CD4-positive, alpha-beta memory T cell (primary cell): ENCODE measurements at regions not wholly inside any gene's neighbourhood (a gene's known extent, or its start where the extent isn't known, plus 50 kb on each side); places are given as distances from the start of the nearest gene placed in this dataset.

Source experiments
- CTCF ChIA-PET: fragments of 350-600 bp; sonication (Branson Sonifier 250); formaldehyde crosslinking; loops from one replicate; lab custom pipeline; 2021; ENCODE audit warnings: inconsistent platforms; ENCODE audit not compliant: partially characterized antibody; lab: Charles Lee
- POLR2A ChIA-PET: fragments of 350-600 bp; sonication (Branson Sonifier 250); formaldehyde crosslinking; loops from one replicate; lab custom pipeline; 2021; ENCODE audit not compliant: partially characterized antibody; lab: Charles Lee
- DNase-seq, 5 donors: peaks; one replicate each; pipeline versions ENCODE4 v3.0.0 to v3.0.0-alpha.2; 2020 to 2022; ENCODE audit warnings: mixed read lengths in 1 of 5
- H3K27ac ChIP-seq: one replicate; pipeline ENCODE4 v1.7.0; 2013; ENCODE audit warnings: low read depth, low read length
- H3K27me3 ChIP-seq: 2 replicates; pipeline ENCODE4 v1.7.0; 2013; ENCODE audit warnings: mild to moderate bottlenecking, low read length, moderate library complexity; ENCODE audit not compliant: insufficient read depth
- H3K36me3 ChIP-seq: 2 replicates; pipeline ENCODE4 v1.7.0; 2013; ENCODE audit warnings: mild to moderate bottlenecking, low read length, moderate library complexity; ENCODE audit not compliant: insufficient read depth
- H3K4me1 ChIP-seq: 2 replicates; pipeline ENCODE4 v1.7.0; 2013; ENCODE audit warnings: mild to moderate bottlenecking, low read length, moderate library complexity; ENCODE audit not compliant: insufficient read depth
- H3K4me3 ChIP-seq, 2 donors: one replicate each; pipeline ENCODE4 v1.7.0; 2013; ENCODE audit warnings: low read length in 2 of 2, mild to moderate bottlenecking in 1 of 2
- H3K9me3 ChIP-seq, 2 donors: one replicate each; pipeline ENCODE4 v1.7.0; 2013; ENCODE audit warnings: low read length in 2 of 2, control low read depth in 1 of 2; ENCODE audit not compliant: control insufficient read depth in 1 of 2
- H3K27ac Mint-ChIP-seq, 7 donors: one replicate each; pipeline ENCODE4 v1.8.0; 2020 to 2021; ENCODE audit warnings: mixed read lengths in 7 of 7, mild to moderate bottlenecking in 6 of 7, inconsistent platforms in 3 of 7, moderate library complexity in 3 of 7
- H3K27me3 Mint-ChIP-seq, 2 donors: one replicate each; pipeline ENCODE4 v1.8.0; 2020 to 2021; ENCODE audit warnings: mixed read lengths in 2 of 2
- H3K36me3 Mint-ChIP-seq, 2 donors: one replicate each; pipeline ENCODE4 v1.8.0; 2020 to 2021; ENCODE audit warnings: mixed read lengths in 2 of 2, inconsistent platforms in 1 of 2, mild to moderate bottlenecking in 1 of 2
- H3K4me1 Mint-ChIP-seq, 4 donors: one replicate each; pipeline ENCODE4 v1.8.0; 2020 to 2021; ENCODE audit warnings: mixed read lengths in 4 of 4, mild to moderate bottlenecking in 1 of 4
- H3K4me3 Mint-ChIP-seq, 8 donors: one replicate each; pipeline ENCODE4 v1.8.0; 2020 to 2021; ENCODE audit warnings: mixed read lengths in 8 of 8, mild to moderate bottlenecking in 7 of 8, moderate library complexity in 6 of 8, inconsistent platforms in 3 of 8
- H3K9me3 Mint-ChIP-seq, 8 donors: one replicate each; pipeline ENCODE4 v1.8.0; 2020 to 2021; ENCODE audit warnings: mixed read lengths in 8 of 8, mild to moderate bottlenecking in 5 of 8, inconsistent platforms in 3 of 8, moderate library complexity in 1 of 8
- intact Hi-C: fragments of 100-400 bp; cut with micrococcal nuclease; formaldehyde crosslinking; loops from one replicate; pipeline ENCODE4 v1.15.1; 2023

DNA sequence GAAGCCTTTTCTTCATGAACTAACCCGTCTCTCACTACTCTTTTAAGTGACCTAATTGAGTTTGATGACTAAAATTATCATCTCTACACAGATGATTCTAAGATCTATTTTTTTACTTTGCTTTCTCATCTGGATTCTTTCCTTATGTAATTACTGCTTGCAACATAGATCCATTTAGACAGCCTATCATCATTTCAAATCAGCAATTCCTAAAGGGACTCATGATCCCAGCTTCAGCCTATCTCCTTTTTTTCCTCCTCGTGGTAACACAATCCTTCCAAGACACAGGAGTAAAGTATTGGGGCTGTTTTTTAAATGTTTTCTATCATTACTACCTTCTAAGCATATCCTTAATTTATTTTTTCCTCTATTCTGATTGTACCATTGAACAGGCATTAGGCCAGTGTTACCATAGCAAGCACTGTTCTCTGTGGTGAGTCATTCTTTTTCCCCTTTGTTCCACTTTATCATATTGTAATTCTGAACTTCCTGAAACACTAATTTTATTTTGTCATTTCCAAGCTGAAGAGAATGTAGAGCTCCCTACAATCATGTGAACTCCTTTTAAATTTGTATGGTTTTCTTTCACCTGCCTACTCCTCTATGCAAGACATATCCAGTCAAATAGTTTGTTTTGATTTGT, 190.4 kb upstream of the FAR2 start:
- no peak for DNase-seq
- ChIA-PET POLR2A (no interaction called here), CTCF (no interaction called here)
- Histone ChIP-seq H3K36me3 (no peaks in the 10 kb centered on the region), H3K9me3 (no peaks in the 10 kb centered on the region), H3K4me3 (no peak overlapping the region), H3K4me1 (no peaks in the 10 kb centered on the region), H3K27ac (no peak overlapping the region), H3K27me3 (no peaks in the 10 kb centered on the region)
- Mint-ChIP-seq H3K9me3 (peaks cover 0 to 2% (median 0%) of the 10 kb centered on the region in 8 donors), H3K27me3 (peaks cover 1 to 6% of the 10 kb centered on the region in 2 donors), H3K4me1 (peaks cover 0 to under 1% (median 0%) of the 10 kb centered on the region in 4 donors), H3K4me3 (no peak overlapping the region), H3K27ac (no peak overlapping the region), H3K36me3 (no peaks in the 10 kb centered on the region)
- intact Hi-C loops: no loop called here

DNA sequence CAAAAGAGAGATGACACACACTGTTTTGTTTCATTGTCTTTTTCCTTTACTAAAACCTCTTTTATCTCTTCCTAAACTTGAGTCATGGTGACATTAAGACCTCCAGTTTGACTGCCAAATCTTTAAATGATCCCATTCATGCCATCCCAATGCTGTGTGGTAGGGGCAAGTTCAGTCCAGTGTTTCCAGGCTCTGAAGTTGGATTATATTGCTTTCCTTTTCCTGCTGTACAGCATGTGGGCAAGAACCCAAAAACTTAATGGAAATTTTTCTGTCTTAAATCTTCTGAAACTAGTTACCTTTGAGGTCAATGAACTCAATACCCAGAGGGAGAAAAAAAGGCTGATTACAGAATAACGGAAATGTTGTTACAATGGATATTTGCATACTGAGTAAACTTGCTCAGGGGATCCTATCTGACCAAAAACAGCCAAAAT, 187.1 kb upstream of the FAR2 start:
- H3K27me3 Mint-ChIP-seq: peaks cover 1 to 5% of the 10 kb centered on the region in 2 donors
- Histone ChIP-seq H3K27ac (no peak overlapping the region), H3K4me1 (no peaks in the 10 kb centered on the region), H3K27me3 (no peaks in the 10 kb centered on the region), H3K4me3 (no peak overlapping the region), H3K9me3 (no peaks in the 10 kb centered on the region), H3K36me3 (no peaks in the 10 kb centered on the region)
- no peaks in the 10 kb centered on the region for H3K4me1 Mint-ChIP-seq
- peaks cover 0 to 2% (median 0%) of the 10 kb centered on the region in 8 donors for H3K9me3 Mint-ChIP-seq
- ChIA-PET POLR2A (no interaction called here), CTCF (no interaction called here)
- no peaks in the 10 kb centered on the region for H3K36me3 Mint-ChIP-seq
- H3K27ac Mint-ChIP-seq: no peak overlapping the region
- intact Hi-C loops: no loop called here
- no peak overlapping the region for H3K4me3 Mint-ChIP-seq
- DNase-seq: no peak

DNA sequence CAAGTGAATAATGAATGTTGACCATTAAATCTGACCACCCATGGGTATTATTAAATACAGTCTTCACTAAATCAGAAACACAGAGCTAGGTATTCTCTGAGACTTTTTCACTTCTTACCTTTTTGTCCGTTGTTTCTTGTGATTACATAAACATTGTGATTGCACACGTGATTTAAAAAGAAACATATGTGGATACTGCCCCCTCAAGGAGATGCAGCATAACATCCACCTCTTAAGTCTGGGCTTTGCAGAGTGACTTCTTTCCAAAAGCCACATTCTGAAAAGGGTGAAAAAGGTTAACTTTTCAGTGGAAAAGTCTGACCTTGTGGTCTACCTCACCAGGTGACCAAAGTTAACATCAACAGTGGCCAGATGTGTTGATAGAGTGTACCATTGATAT, 185.5 kb upstream of the FAR2 start:
- CTCF ChIA-PET: no interaction called here
- Mint-ChIP-seq H3K27me3 (peaks cover 1 to 5% of the 10 kb centered on the region in 2 donors), H3K36me3 (no peaks in the 10 kb centered on the region), H3K4me3 (no peak overlapping the region), H3K4me1 (no peaks in the 10 kb centered on the region), H3K27ac (no peak overlapping the region), H3K9me3 (peaks cover 0 to 2% (median 0%) of the 10 kb centered on the region in 8 donors)
- Histone ChIP-seq H3K4me1 (no peaks in the 10 kb centered on the region), H3K36me3 (no peaks in the 10 kb centered on the region), H3K27me3 (no peaks in the 10 kb centered on the region), H3K4me3 (no peak overlapping the region), H3K27ac (no peak overlapping the region), H3K9me3 (no peaks in the 10 kb centered on the region)
- no peak for DNase-seq
- intact Hi-C loops: no loop called here
- POLR2A ChIA-PET: no interaction called here

DNA sequence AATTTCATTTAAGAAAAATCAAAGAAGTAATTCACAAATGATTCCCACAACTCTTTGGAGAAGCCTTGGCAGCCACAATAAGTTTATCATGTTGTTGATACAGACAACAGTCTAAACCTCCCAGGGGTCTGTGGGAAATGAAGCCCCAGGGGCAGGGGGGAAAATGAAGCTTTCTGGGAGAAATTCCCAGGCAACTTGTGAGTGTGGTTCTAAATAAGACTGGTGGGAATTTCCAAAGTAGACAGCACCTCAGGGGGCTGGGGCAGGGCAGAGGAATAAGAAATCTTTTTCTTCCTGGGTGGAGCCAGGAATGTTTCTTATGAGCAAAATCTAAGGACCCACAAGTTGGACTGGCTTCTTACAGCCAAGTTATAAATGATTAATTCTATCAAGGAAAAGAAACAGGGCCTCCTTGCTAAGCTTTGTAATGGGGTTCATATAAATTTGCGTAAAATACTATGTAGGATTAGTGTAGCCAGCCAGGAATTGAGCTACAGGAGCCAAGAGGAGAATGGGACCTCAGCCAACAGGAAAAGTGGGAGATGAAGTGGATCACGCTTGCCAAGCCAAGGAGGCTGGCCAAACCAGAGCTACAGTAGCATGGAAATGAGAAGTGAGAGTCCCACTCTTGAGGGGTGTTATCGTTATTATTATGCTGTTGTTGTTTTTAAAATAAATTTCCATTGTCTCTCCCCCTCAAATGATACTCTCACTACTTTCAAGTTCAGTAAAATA, 182.9 kb upstream of the FAR2 start:
- H3K4me3 ChIP-seq: no peak overlapping the region
- Mint-ChIP-seq H3K9me3 (peaks cover 0 to 2% (median 0%) of the 10 kb centered on the region in 8 donors), H3K4me3 (no peak overlapping the region), H3K4me1 (no peaks in the 10 kb centered on the region), H3K36me3 (no peaks in the 10 kb centered on the region), H3K27me3 (peaks cover 0 to 4% of the 10 kb centered on the region in 2 donors), H3K27ac (no peak overlapping the region)
- POLR2A ChIA-PET: no interaction called here
- H3K27ac ChIP-seq: no peak overlapping the region
- CTCF ChIA-PET: no interaction called here
- no peaks in the 10 kb centered on the region for H3K9me3 ChIP-seq
- no peaks in the 10 kb centered on the region for H3K36me3 ChIP-seq
- H3K27me3 ChIP-seq: no peaks in the 10 kb centered on the region
- intact Hi-C loops: no loop called here
- no peaks in the 10 kb centered on the region for H3K4me1 ChIP-seq
- DNase-seq: no peak

DNA sequence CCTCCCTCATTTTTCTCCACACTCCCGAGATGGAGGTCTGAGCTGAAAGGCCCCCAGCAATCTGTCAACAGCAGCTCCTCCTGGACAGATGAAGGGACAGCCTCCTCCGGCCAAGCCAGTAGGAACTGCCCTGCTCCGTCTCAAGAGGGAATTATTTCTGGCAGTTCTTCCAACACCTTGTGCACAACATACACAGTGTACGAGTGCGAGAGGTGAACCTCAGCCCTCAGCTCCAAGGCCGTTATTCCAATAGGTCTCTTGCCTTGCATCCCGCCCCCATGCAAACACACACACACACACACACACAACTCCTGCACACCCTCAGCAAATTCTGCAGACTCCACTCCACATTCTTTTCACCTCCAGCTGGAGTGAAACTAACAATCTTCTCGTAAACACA, 181.7 kb upstream of the FAR2 start:
- Mint-ChIP-seq H3K27me3 (peaks cover 0 to 2% of the 10 kb centered on the region in 2 donors), H3K9me3 (peaks cover 0 to 2% (median 0%) of the 10 kb centered on the region in 8 donors), H3K27ac (no peak overlapping the region), H3K36me3 (no peaks in the 10 kb centered on the region), H3K4me3 (no peak overlapping the region), H3K4me1 (no peaks in the 10 kb centered on the region)
- H3K4me3 ChIP-seq: no peak overlapping the region
- DNase-seq: no peak
- H3K4me1 ChIP-seq: no peaks in the 10 kb centered on the region
- H3K27me3 ChIP-seq: no peaks in the 10 kb centered on the region
- H3K36me3 ChIP-seq: no peaks in the 10 kb centered on the region
- intact Hi-C loops: no loop called here
- POLR2A ChIA-PET: no interaction called here
- H3K9me3 ChIP-seq: no peaks in the 10 kb centered on the region
- no peak overlapping the region for H3K27ac ChIP-seq
- CTCF ChIA-PET: no interaction called here

DNA sequence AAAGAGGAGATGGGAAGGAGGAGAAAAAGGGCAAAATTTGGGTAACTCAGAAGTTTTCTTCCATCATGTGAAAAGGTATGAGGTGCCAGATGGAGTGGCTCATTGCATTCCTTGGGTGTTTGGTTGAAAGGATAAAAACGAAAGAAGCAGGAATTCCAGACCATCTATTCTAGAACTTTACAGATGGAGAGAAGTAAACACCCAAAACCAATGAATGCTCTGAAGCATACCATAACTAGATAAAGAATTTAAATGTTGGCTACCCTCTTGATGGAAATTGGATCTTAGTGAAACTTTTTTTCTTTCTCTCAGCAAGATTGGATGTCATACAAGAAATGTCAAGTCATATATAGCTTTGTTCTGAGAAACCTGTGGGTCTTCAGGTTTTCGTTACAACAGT, 175.6 kb upstream of the FAR2 start:
- no peaks in the 10 kb centered on the region for H3K9me3 ChIP-seq
- intact Hi-C loops: no loop called here
- peaks cover 0 to 4% (median 0%) of the 10 kb centered on the region in 8 donors for H3K9me3 Mint-ChIP-seq
- H3K36me3 Mint-ChIP-seq: no peaks in the 10 kb centered on the region
- no peak overlapping the region for H3K4me3 Mint-ChIP-seq
- H3K27ac ChIP-seq: no peak overlapping the region
- ChIA-PET POLR2A (no interaction called here), CTCF (no interaction called here)
- no peaks in the 10 kb centered on the region for H3K27me3 ChIP-seq
- no peak overlapping the region for H3K27ac Mint-ChIP-seq
- H3K27me3 Mint-ChIP-seq: peaks cover 3 to 5% of the 10 kb centered on the region in 2 donors
- no peaks in the 10 kb centered on the region for H3K36me3 ChIP-seq
- no peak overlapping the region for H3K4me3 ChIP-seq
- no peaks in the 10 kb centered on the region for H3K4me1 Mint-ChIP-seq
- no peaks in the 10 kb centered on the region for H3K4me1 ChIP-seq
- no peak for DNase-seq

DNA sequence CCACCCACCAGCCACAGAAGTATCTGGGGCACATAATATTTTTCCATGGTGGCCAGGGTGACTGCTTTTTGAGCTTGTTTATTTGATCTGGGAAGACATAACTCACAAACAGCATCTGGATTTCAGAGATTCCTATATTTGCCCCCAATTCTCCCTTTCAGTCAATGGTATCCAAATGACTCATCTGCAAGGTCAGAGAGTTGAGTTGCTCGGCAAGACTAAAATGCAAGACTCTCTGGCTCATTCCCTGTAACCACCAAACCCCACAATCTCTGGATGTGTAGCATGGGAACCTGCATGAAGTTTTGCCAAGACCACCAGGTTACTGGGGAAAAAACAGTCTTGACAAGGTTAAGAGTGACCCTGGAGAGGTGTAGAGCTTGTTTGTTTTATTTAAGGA, 174.9 kb upstream of the FAR2 start:
- peaks cover 0 to 8% (median 0%) of the 10 kb centered on the region in 8 donors for H3K9me3 Mint-ChIP-seq
- Histone ChIP-seq H3K4me1 (no peaks in the 10 kb centered on the region), H3K27ac (no peak overlapping the region), H3K36me3 (no peaks in the 10 kb centered on the region), H3K27me3 (no peaks in the 10 kb centered on the region), H3K4me3 (no peak overlapping the region), H3K9me3 (no peaks in the 10 kb centered on the region)
- H3K27ac Mint-ChIP-seq: no peak overlapping the region
- H3K4me1 Mint-ChIP-seq: no peaks in the 10 kb centered on the region
- intact Hi-C loops: no loop called here
- CTCF ChIA-PET: no interaction called here
- peaks cover 3 to 7% of the 10 kb centered on the region in 2 donors for H3K27me3 Mint-ChIP-seq
- no peak for DNase-seq
- POLR2A ChIA-PET: no interaction called here
- H3K36me3 Mint-ChIP-seq: no peaks in the 10 kb centered on the region
- H3K4me3 Mint-ChIP-seq: no peak overlapping the region
